Fibroblast of peridontal ligament (primary cell): ENCODE measurements at regions not wholly inside any gene's neighbourhood (a gene's known extent, or its start where the extent isn't known, plus 50 kb on each side); places are given as distances from the start of the nearest gene placed in this dataset.

ENCODE experiments used
- DNase-seq: peaks from one replicate; pipeline ENCODE4 v3.0.0-alpha.2; 2010; ENCODE audit errors: extremely low read depth

DNA sequence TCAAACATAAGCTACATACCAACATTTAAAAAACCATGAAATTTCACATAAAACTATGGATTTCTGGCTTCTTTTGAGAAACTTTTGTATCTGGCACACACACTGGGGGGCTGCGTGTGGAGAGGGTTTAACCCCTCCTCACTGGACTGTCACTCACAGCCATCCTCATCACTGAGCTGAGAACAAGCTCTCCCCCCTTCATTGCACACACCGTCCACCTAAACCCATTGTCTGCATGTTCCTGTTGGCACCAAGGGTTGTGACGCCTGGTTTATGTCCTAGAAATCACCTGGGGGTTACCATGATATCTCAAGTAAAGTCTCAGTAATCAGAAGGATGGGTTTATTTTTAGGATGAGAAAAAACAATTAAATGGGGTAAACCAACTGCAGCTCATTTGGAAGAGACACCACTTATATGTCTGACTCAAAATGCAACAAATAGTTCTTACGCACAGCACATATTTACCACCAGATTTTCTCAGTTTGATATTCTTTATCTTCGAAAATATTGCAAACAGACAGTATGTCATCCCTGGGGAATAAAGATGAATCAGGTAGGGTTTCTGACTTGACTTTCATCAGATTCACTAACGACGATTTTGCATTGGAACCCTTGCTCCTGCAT is 218.5 kb upstream of the KLF6 start:
- DNase-seq, result no peak

DNA sequence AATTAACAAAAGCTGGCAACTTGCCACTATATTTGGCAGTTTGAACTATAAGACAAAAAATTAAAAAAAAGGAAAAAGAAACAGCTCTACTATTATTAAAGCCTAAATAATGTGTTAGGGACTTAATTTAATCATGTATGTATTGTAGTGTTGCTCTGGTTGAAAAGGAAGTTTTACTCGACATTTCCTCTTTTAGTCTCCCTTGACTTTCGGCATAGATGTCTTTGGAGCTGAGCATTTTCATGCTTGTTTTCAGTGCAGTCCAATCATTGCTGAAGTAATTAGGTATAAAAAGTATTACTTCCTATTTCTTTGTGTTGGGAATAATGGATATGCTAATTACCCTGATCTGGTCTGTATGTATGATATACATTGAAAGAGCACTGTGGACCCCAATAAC is 216.8 kb upstream of the KLF6 start:
- no peak for DNase-seq

DNA sequence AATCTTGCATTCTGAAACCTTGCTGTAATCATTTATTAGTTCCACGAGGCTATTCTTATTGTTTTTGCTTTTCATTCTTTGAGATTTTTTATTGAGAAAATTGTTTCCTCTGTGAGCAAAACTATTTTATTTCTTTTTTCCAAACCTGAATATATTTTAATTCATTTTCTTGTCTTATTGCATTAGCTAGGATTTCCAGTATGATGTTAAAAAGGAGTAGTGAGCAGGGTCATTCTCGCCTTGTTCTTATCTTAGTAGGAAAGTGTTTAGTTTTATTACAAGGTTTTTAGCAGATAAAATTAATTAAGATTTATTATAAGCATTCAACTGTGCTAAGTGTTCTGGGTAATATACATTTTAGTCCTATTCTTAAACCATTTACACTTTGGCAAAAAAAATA is 214.6 kb upstream of the KLF6 start:
- DNase-seq, result no peak

DNA sequence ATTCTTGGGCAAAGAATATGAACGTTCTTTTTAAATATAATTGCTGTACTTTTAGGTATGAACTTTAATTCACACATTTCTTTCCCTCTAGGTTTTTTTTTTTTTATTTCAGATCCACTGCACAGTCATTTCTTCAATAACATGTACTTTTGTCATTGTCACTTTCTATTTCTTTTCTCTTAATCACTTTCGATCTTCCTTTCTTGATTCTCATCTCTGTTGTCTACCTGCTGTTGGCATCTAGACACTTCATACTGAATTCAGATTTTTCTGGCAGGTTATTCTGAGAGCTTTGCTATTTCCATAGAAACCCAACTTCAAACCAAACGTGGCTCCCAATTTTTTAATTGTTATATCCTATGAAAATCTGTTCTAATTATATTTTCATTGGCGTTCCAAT is 211.7 kb upstream of the KLF6 start:
- DNase-seq, result no peak

DNA sequence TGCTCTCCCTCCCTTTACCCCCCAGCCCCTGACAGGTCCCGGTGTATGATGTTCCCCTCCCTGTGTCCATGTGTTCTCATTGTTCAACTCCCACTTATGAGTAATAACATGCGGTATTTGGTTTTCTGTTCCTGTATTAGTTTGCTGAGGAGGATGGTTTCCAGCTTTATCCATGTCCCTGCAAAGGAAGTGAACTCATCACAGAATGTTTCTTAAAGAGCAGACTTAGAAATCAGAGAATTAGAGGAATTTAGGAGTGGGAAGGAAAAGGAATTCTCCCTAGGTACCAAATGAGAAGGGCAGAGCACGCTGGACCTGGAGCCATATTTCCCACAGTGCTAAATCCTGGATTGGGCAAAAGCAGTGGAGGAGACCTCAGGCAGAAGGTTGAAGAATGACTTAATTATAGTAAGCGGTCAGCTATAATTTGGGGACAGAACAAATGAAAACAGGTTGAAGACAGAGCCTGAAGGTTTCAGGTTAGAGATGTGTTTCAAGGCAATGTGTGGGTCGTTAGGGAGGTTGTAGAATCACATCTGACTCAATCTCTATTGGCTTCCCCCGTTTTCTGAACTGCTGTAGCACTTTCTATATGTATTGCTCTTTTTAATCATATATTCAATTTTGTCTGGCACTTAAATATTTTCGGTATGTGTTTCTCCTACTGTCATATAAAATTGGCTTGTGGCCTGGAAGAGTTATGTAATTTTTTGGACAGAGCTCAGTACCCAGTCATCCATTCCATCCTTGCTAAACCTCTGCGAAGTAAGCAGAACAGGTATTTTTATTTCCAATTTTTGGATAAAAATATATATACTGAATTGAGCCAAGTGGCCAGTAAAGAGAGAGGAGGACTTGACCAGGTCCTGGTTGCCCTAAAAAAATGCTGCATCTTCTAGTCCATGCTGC is 210.5 kb upstream of the KLF6 start:
- DNase-seq, result peak; percentile 30

DNA sequence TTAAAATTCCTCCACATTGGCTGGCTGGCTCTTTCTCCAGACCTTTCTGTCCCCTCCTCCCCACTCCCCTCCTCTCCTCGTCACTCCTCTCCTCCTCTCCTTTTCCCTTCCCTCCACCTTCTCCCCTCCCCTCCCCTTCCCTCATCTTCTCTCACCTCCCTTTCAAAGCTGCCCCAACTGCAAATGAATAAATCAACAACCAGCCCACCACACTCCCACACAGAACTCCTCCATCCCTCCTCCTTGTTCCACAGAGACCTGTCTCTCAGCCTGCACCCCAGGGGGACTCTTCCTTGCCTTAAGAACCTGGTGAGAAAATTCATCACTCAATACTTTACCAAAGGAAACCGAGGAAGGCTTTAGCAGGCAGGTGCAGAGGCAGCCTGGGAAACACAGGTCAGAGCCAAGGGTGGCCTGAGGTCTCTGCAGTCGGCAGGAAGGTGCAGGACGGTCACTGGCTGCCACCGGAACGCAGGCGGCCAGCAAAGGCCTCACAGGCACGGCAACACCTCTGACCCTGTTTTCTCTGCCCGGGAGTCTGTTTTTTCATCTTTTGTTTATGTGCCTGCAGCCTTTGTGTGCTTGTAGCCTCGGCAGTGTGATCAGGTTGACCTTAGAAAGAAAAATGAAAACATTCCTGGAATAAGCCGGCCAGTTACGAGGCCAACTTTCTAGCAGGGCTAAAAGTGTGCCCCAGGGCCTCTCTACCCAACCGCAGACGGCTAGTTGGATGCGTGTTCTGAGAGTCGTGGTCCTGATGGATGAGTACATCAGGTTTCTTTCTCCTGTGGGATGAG is 207.6 kb upstream of the KLF6 start:
- DNase-seq, result no peak

DNA sequence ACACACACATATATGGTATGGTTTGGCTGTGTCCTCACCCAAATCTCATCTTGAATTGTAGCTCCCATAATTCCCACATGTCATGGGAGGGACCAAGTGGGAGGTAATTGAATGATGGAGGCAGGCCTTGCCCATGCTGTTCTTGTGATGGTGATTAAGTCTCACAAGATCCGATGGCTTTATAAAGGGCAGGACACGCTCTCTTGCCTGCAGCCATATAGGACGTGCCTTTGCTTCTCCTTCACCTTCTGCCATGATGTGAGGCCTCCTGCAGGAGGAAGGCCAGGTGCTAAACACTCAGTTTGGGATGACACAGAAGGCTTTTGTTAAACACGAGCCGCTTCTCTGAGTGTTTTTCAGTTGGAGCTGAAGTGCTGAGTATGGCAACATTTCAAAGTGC is 205.3 kb upstream of the KLF6 start:
- no peak for DNase-seq

DNA sequence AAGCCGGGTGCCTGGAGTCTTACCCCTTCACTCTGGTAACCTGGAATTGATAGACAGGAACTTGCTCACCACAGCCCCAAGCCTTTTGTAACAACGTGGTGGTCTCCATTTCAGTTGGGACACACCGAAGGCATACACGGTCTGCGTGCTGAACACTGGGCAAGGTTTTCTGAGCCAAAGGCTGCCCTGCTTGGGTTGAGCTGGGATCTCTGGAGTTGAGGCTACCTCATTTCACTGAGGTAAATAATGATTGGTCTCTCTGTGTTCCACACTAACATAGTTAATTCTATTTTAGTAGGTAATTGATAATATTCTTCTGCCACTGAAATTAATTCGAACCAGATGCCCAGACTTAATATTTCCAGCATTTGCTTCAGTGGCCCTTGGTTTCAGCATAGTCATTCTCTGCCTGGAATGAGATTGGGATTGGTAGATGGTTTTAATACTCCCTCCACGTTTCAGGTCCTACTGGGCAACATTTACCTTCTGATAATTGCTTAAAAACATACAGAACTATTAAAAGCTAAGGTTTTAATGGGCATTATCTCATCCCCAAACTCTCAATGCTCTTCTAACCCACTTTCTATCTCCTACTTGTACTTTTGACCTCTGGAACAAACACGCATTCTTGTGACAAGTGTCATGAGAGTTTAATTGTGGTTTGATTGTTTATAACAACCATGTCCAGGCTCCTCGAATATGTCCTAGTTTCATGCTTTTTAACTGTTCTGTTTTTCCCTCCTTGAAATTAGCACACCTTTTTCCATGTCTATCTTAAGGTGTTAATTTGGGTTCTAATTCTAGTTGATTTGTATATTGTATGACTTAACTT is 202.3 kb upstream of the KLF6 start:
- DNase-seq, result peak; percentile 40

DNA sequence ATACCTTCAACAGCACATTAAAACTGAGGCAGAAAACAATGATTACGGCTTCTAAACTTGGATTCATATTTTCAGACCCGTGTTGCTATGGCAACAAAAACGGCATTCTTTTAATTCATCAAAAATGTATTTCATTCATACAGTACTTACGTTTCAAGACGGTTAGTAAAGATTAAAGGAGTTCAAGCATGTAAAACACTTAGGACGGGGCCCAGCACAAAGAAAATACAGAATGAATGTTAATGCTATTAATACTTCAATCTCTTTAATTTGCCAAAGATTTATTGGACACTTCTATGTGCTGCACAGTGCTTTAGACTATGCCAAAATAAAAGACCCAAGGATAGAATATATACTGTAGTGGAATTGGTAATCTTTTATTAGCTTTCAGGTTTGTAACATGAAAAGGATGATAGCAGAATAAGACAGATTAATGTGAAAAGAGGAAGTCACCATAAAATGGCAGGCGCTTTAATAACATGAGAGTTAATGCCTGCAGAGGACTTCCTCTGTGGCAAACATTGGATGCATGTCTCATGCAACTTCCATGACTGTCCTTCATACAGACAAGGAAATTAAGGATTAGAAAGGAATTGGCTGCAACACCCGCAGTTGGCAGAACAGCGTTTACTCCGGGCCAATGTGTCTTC is 201.6 kb upstream of the KLF6 start:
- DNase-seq, result no peak

DNA sequence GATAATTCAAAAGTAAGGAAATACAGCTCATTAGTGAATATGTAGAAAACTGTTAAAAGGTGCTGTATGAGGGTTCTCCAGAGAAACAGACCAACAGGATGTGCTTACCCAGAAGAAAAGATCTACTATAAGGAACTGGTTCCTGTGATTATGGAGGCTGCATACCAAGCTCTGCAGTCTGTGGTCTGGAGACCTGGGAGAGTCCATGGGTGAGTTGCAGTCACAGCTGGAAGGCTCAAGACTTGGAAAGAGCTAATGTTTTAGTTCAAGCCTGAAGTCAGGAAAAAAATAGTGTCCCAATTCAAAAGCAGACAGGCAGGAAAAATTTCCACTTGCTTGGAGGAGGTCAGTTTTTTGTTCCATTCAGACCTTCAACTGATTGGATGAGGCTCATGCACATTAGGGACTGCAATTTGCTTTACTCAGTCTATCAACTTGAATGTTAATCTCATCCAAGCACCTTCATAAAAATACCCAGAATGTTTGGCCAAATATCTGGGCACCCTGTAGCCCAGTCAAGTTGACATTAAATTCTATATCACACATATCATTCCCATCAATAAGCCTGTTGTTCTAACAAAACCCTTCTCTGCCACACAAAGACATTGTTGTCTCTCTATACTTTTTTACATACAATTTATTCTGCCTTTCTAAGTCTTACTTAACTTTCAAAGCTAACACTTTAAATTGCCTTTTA is 197.9 kb upstream of the KLF6 start:
- peak; percentile 27 for DNase-seq

DNA sequence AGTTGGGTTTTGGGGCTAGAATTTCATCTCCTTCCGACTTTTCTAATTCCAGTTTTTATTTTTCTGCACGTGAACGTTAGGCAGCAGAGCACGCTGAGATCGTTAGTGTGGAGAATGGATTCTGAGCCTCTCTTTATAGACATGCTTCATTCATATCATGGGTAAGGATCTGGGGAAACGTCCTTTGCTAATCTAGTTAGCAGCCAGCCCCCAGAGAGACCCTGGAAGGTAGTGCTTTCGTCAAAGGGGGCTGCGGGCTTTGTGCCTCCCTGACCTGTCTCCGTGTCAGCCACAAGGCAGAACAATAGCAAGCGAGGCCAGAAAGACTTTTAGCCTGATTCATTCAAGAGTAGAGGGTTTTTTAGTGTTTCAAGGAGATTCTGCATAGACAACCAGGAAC is 196.3 kb upstream of the KLF6 start:
- no peak for DNase-seq

DNA sequence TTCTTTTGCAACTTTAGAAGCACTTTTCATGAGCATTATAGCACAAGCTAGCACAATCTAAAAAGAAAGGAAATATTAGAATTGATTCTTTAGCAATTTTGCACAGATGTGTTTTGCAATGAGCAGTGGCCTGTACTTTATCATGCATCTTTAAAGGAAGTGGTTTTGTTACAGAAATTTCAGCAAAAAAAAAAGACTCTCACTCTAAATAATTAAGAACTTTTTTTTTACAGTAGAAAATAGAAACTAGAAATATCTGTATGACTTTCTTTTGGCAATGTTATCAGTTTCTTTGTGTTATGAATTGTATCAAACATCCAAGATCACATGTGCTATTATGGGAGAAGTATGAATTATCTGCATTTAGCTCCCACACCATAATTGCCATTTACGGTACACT is 195.7 kb upstream of the KLF6 start:
- no peak for DNase-seq

DNA sequence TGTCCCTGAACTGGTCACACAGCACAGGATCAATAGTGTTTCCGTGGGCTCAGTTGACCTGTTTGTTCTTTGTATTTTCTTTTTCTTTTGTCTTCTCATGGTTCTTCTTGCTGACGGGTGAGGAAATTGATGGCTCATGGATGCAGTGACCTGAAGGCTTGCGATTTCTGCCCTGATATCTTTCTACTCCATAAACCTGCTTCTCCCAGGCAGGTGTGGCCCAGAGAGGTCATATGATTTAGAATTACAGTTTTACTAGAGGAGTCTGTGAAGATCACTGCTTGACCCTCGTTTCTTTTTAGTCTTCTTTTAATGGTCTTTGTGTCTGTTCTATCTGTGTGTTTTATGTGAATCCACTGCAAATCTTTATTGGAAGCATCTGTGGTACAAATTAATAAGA is 195.1 kb upstream of the KLF6 start:
- DNase-seq, result no peak

DNA sequence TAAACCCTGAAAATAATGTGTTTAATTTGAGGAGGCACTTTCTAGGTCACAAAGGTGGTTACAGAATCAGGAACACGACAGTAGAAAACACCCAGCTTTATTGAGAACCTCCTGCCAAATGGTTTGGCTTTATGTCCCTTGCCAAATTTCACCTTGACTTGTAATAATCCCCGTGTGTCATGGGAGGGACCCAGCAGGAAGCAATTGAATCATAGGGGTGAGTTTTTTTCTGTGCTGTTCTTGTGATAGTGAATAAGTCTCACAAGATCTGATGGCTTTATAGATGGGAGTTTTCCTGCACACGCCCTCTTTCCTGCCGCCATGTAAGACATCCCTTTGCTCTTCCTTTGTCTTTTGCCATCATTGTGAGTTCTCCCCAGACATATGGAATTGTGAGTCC is 193.8 kb upstream of the KLF6 start:
- DNase-seq, result no peak

DNA sequence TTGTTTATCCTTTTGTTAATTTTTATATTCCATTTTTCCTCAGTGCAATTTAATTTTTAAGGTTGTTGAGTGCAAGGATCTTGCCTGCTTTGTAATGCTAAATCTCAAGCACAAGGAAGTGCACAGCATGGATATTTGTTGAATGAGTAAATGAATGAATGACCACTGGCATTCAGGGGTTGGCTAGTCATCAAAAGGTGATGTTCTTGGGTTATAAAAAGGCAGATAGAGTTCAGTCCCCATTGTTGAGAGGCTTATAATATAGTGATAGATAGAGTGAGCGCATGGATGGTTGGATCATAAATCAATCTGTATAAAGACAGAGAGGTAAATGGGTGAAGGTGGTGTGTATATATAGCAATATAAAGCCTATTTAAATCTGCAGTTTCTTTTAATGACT is 193.2 kb upstream of the KLF6 start:
- DNase-seq, result peak; percentile 43

DNA sequence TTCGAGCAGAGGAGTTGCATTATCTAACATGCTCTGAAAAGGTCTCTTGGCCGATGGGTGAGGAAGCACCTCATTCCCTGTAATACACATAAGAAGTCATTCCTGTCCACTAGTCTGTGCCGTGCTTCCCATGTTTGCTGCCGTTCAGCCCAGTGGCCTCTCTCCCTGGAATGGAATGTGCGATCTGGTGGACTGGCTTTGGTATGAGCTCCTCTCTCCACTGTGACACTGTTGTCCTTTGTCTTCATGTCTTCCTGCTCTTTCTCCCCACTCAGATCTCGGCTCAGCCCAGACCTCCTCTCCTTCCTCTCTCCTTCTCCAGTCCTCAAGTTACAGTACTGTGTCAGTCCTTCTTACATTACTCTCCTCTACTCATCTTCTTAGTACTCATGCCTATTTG is 192.8 kb upstream of the KLF6 start:
- no peak for DNase-seq

DNA sequence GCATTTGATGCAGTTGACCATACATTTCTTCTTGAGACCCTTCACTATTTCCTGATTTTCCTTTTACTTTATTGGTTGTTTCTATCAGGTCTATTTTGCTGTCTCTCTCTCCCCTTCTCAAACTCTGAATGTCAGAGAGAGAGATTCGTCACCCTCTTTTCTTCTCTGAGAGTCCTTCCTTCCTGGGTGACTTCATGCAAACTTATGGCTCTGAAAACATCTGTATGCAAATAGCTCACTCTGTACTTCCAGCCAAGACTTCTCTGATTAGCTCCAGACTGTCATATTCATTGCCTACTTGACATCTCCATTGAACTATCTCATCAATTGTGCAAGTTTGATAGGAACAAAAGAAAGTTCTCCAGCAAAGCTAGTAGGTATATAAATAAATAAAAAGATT is 191.7 kb upstream of the KLF6 start:
- DNase-seq, result no peak

DNA sequence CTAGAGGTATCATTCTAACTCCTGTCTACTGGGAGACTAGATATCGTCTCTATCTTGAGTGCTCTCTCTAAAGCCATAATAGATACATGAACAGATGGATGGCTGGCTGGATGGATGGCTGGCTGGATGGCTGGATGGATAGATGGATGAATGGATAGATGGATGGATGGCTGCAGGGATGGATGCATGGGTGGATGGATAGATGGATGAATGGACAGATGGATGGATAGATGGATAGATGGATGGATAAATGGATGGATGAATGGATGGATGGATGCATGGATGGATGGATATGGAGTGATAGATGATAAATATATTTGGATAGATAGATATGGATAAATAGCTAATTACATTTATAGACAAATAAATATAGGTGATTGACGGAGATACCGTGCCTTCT is 191.2 kb upstream of the KLF6 start:
- DNase-seq, result no peak

DNA sequence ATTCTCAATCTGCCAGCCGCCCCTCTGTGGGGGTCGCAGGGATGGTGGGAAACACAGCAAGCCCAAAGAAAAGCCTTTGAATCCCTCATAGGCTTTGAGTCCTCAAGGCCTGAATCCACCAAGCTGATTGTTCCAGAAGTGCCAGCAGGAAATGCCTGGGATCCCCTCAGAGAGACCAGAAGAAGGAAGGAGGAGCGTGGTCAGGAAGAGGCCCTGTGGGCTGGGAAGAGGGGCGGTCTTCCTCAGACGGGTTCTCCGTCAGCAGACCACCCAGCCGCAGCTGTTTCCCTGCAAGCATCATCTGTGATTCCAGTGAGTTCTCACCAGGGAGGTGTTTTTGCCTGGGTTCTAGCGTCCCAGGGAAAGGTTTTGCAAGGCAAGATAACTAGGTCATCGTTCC is 190.0 kb upstream of the KLF6 start:
- no peak for DNase-seq

DNA sequence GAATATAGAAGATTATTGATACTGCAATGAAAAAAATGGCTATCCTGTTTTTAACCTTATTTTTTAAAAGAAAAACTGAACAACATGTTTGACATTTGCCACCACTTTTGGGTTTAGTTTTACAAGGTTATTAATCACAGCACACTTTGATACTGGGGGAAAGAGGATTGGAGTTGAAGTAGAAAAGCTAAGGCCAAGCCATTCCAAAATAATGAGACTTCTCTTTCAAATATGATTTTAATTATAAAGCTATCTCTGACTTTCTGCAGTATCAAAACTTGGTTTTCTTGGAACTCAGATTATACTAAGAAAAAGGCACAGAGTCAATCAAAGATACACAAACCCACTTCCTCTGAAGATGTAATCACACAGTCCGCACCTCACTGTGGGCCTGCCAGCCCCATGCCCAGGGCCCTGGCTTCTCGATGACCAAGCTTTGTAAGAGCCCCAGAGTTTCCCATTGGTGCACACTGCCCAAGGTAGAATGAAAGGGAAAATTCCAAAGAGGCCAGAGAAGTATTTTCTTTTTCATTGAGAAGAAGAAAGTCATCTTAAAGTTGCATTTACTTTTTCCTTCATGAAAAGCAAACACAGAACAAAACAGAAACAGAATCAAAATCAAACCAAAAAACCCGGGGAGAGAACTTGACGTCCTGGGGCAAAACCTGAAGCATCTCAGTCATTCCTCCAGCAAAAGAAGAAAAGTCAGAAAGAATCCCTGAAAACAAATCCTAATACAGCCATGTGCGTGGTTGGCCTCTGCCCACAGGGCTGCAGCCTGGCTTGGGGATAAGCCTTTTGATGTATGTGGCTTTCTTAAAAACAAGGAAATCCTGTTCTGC is 187.7 kb upstream of the KLF6 start:
- peak; percentile 47 for DNase-seq
